Keratinocyte (primary cell): ENCODE measurements at regions not wholly inside any gene's neighbourhood (a gene's known extent, or its start where the extent isn't known, plus 50 kb on each side); places are given as distances from the start of the nearest gene placed in this dataset.

ENCODE experiments used
- DNase-seq: peaks from one replicate; pipeline ENCODE4 v3.0.0-alpha.2; 2011; ENCODE audit warnings: low read depth, missing footprints, low spot score
- FAIRE-seq: peaks from 2 replicates; lab custom pipeline; 2011; peaks lifted over from hg19 to GRCh38; lab: Jason Lieb, UNC
- H2AFZ ChIP-seq: 2 replicates; pipeline ENCODE4 v1.6.0; 2012; ENCODE audit warnings: low read length, control low read depth, inconsistent platforms; ENCODE audit not compliant: control insufficient read depth
- H3K27ac ChIP-seq: 2 replicates; pipeline ENCODE4 v1.5.1; 2011; ENCODE audit warnings: low read length; ENCODE audit not compliant: control insufficient read depth, insufficient read depth
- H3K27me3 ChIP-seq: 3 replicates; pipeline ENCODE4 v1.6.0; 2011; ENCODE audit warnings: low read length; ENCODE audit not compliant: control insufficient read depth, insufficient read depth; ENCODE audit errors: extremely low read depth
- H3K36me3 ChIP-seq, 2 experiments: 2 replicates in 1 of 2; 3 replicates in 1 of 2; pipeline ENCODE4 v1.5.1; 2011; ENCODE audit warnings: low read length in 2 of 2, mild to moderate bottlenecking in 1 of 2; ENCODE audit not compliant: control insufficient read depth in 2 of 2, insufficient read depth in 2 of 2; ENCODE audit errors: extremely low read depth in 1 of 2
- H3K4me1 ChIP-seq: 3 replicates; pipeline ENCODE4 v1.5.1; 2011; ENCODE audit warnings: low read length; ENCODE audit not compliant: control insufficient read depth, insufficient read depth; ENCODE audit errors: extremely low read depth
- H3K4me2 ChIP-seq: 3 replicates; pipeline ENCODE4 v1.6.0; 2011; ENCODE audit warnings: low read depth, low read length; ENCODE audit not compliant: control insufficient read depth, insufficient read depth; ENCODE audit errors: extremely low read depth
- H3K4me3 ChIP-seq, 3 experiments: fragments of 200-600 bp in 1 of 3; sonication (generic) in 1 of 3; 2 replicates in 2 of 3; 3 replicates in 1 of 3; pipeline ENCODE4 v1.5.1; 2011 to 2016; ENCODE audit warnings: low read length in 3 of 3, mild to moderate bottlenecking in 3 of 3, control low read depth in 2 of 3, inconsistent platforms in 1 of 3, low read depth in 1 of 3, mixed read lengths in 1 of 3, mixed run types in 1 of 3, moderate library complexity in 1 of 3; ENCODE audit not compliant: control insufficient read depth in 2 of 3, insufficient read depth in 2 of 3; ENCODE audit errors: extremely low read depth in 1 of 3
- H3K79me2 ChIP-seq: 2 replicates; pipeline ENCODE4 v1.6.0; 2012; ENCODE audit warnings: low read length; ENCODE audit not compliant: control insufficient read depth, insufficient read depth
- H3K9ac ChIP-seq: 3 replicates; pipeline ENCODE4 v1.6.0; 2011; ENCODE audit warnings: low read length; ENCODE audit not compliant: control insufficient read depth, insufficient read depth; ENCODE audit errors: extremely low read depth
- H3K9me1 ChIP-seq: 3 replicates; pipeline ENCODE4 v1.6.0; 2011; ENCODE audit warnings: low read length; ENCODE audit not compliant: control insufficient read depth, insufficient read depth; ENCODE audit errors: extremely low read depth
- H3K9me3 ChIP-seq: 2 replicates; pipeline ENCODE4 v1.5.1; 2012; ENCODE audit warnings: low read depth, low read length; ENCODE audit not compliant: control insufficient read depth
- H4K20me1 ChIP-seq: 3 replicates; pipeline ENCODE4 v1.6.0; 2011; ENCODE audit warnings: low read length; ENCODE audit not compliant: control insufficient read depth, insufficient read depth; ENCODE audit errors: extremely low read depth
- CTCF ChIP-seq, 3 experiments: IDR thresholded peaks in 1 of 3; conservative IDR thresholded peaks in 1 of 3; optimal IDR thresholded peaks in 1 of 3; 2 replicates in 2 of 3; 3 replicates in 1 of 3; pipeline versions ENCODE3 to v1.5.1; 2011; ENCODE audit warnings: low read length in 3 of 3, mild to moderate bottlenecking in 3 of 3, moderate library complexity in 2 of 3, control low read depth in 1 of 3, inconsistent platforms in 1 of 3; ENCODE audit not compliant: insufficient read depth in 2 of 3; ENCODE audit errors: extremely low read depth in 1 of 3
- EZH2 ChIP-seq: IDR thresholded peaks from one replicate; pipeline ENCODE4 v1.6.1; 2012; ENCODE audit warnings: inconsistent platforms, mild to moderate bottlenecking, low read length, moderate library complexity
- dilution Hi-C: fragments of 300-500 bp; cut with MboI; formaldehyde crosslinking; loops from one replicate; pipeline ENCODE4 v1.7.0; 2020; ENCODE audit warnings: low sequenced_read_pairs; ENCODE audit not compliant: extremely low pct_ligation_motif_present

GRCh38 chr3:90099493-90099892 lies 992.1 kb downstream of the EPHA3 start:
- TF ChIP-seq EZH2 = no peak
- no peak for TF ChIP-seq CTCF (optimal IDR thresholded peaks at IDR 0.05 in 1 of 3, IDR thresholded peaks at IDR 0.05 in 1 of 3, conservative IDR thresholded peaks at IDR 0.05 in 1 of 3; ENCODE audit: extremely low read depth in 1 of 3, insufficient read depth in 2 of 3, low read length in 3 of 3)
- no peaks in the 10 kb centered on the region for H3K36me3 ChIP-seq
- no peak overlapping the region for H3K27ac ChIP-seq
- H3K9me3 ChIP-seq = no peaks in the 10 kb centered on the region
- H3K9ac ChIP-seq = no peak overlapping the region
- no peak overlapping the region for H2AFZ ChIP-seq
- no peaks in the 10 kb centered on the region for H3K27me3 ChIP-seq
- no peaks in the 10 kb centered on the region for H3K79me2 ChIP-seq
- H3K4me1 ChIP-seq = no peaks in the 10 kb centered on the region
- H3K4me3 ChIP-seq = no peak overlapping the region
- dilution Hi-C loops = no loop called here
- DNase-seq (no peak), FAIRE-seq (no peak)
- H4K20me1 ChIP-seq = no peaks in the 10 kb centered on the region
- H3K9me1 ChIP-seq = no peaks in the 10 kb centered on the region
- H3K4me2 ChIP-seq = no peak overlapping the region

GRCh38 chr3:90102146-90102545 lies 994.7 kb downstream of the EPHA3 start:
- dilution Hi-C loops = no loop called here
- Histone ChIP-seq H3K4me2 (no peak overlapping the region), H3K9me1 (no peaks in the 10 kb centered on the region), H3K27ac (no peak overlapping the region), H3K4me3 (no peak overlapping the region), H3K4me1 (no peaks in the 10 kb centered on the region), H4K20me1 (no peaks in the 10 kb centered on the region), H2AFZ (no peak overlapping the region), H3K9ac (no peak overlapping the region), H3K79me2 (no peaks in the 10 kb centered on the region), H3K9me3 (no peaks in the 10 kb centered on the region), H3K36me3 (no peaks in the 10 kb centered on the region), H3K27me3 (no peaks in the 10 kb centered on the region)
- FAIRE-seq (no peak), DNase-seq (no peak)
- TF ChIP-seq CTCF (optimal IDR thresholded peaks at IDR 0.05 in 1 of 3, IDR thresholded peaks at IDR 0.05 in 1 of 3, conservative IDR thresholded peaks at IDR 0.05 in 1 of 3; ENCODE audit: extremely low read depth in 1 of 3, insufficient read depth in 2 of 3, low read length in 3 of 3) = no peak
- TF ChIP-seq EZH2 = no peak
